Vagina (tissue), 2 donors: ENCODE measurements at regions not wholly inside any gene's neighbourhood (a gene's known extent, or its start where the extent isn't known, plus 50 kb on each side); places are given as distances from the start of the nearest gene placed in this dataset.

Experiments
- DNase-seq, 2 donors: peaks; one replicate each; pipeline ENCODE4 v3.0.0-alpha.2; 2017; ENCODE audit errors: extremely low spot score in 2 of 2
- H3K27ac ChIP-seq: fragments of 200-600 bp; sonication (generic); one replicate; pipeline ENCODE4 v1.5.1; 2019
- H3K27me3 ChIP-seq: fragments of 200-600 bp; sonication (generic); one replicate; pipeline ENCODE4 v1.5.1; 2019
- H3K36me3 ChIP-seq, 2 donors: fragments of 200-600 bp; sonication (generic); one replicate each; pipeline ENCODE4 v1.5.1; 2017 to 2019
- H3K4me1 ChIP-seq: fragments of 200-600 bp; sonication (generic); one replicate; pipeline ENCODE4 v1.5.1; 2019
- H3K4me3 ChIP-seq, 2 donors: fragments of 200-600 bp; sonication (generic); 1 replicate in 1 of 2; 2 replicates in 1 of 2; pipeline ENCODE4 v1.5.1; 2016 to 2019
- H3K9me3 ChIP-seq: fragments of 200-600 bp; sonication (generic); one replicate; pipeline ENCODE4 v1.5.1; 2019
- POLR2A ChIP-seq, 2 donors: fragments of 450-650 bp; IDR thresholded peaks; one replicate each; pipeline ENCODE4 v1.6.1; 2017; ENCODE audit warnings: antibody characterized with exemption in 2 of 2, mild to moderate bottlenecking in 2 of 2, moderate library complexity in 2 of 2
- POLR2AphosphoS5 ChIP-seq, 2 donors: sonication (generic); formaldehyde crosslinking; IDR thresholded peaks; one replicate each; pipeline ENCODE4 v1.9.0; 2017; ENCODE audit warnings: antibody characterized with exemption in 2 of 2, mild to moderate bottlenecking in 2 of 2, low read depth in 1 of 2; ENCODE audit not compliant: insufficient read depth in 1 of 2
- intact Hi-C: fragments of 100-400 bp; cut with DNase I; formaldehyde crosslinking; loops from one replicate; pipeline ENCODE4 v1.15.1; 2023
- TF ChIP-seq, protein P1 (sequence below), 3 experiments: fragments of 450-650 bp in 2 of 3; fragments of 200-600 bp in 1 of 3; sonication (generic) in 1 of 3; IDR thresholded peaks; one replicate each; pipeline ENCODE4 v1.5.1; 2017 to 2019; ENCODE audit warnings: antibody characterized with exemption in 3 of 3, mild to moderate bottlenecking in 2 of 3, moderate library complexity in 2 of 3

DNA sequence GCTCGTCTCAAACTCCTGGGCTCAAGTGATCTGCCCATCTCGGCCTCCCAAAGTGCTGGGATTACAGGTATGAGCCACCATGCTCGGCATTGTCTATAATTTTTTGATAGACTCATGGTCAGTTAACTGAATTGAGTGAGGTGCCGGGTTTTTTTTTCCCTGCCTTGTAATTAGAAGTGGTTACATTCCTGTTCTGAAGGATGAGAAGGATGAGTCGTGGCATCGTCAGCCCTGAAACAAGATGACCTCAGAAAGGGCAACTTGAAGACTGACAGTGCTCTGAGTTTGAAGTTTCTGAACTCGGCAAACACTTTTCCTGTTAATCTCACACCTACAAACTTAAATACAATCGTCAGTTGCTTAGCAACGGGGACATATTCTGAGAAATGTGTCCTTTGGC lies 158.7 kb upstream of the PDE10A start:
- DNase-seq: no peak
- no peaks in the 10 kb centered on the region for H3K36me3 ChIP-seq
- H3K4me1 ChIP-seq: no peaks in the 10 kb centered on the region
- no peaks in the 10 kb centered on the region for H3K9me3 ChIP-seq
- no peaks in the 10 kb centered on the region for H3K27me3 ChIP-seq
- H3K27ac ChIP-seq: no peak overlapping the region
- intact Hi-C loops: no loop called here
- H3K4me3 ChIP-seq: no peak overlapping the region
- TF ChIP-seq, protein P1, sequence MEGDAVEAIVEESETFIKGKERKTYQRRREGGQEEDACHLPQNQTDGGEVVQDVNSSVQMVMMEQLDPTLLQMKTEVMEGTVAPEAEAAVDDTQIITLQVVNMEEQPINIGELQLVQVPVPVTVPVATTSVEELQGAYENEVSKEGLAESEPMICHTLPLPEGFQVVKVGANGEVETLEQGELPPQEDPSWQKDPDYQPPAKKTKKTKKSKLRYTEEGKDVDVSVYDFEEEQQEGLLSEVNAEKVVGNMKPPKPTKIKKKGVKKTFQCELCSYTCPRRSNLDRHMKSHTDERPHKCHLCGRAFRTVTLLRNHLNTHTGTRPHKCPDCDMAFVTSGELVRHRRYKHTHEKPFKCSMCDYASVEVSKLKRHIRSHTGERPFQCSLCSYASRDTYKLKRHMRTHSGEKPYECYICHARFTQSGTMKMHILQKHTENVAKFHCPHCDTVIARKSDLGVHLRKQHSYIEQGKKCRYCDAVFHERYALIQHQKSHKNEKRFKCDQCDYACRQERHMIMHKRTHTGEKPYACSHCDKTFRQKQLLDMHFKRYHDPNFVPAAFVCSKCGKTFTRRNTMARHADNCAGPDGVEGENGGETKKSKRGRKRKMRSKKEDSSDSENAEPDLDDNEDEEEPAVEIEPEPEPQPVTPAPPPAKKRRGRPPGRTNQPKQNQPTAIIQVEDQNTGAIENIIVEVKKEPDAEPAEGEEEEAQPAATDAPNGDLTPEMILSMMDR (IDR thresholded peaks at IDR 0.05): no peak
- no peak for TF ChIP-seq POLR2AphosphoS5 (IDR thresholded peaks at IDR 0.05; ENCODE audit: insufficient read depth in 1 of 2, low read depth in 1 of 2)
- no peak for TF ChIP-seq POLR2A (IDR thresholded peaks at IDR 0.05)

DNA sequence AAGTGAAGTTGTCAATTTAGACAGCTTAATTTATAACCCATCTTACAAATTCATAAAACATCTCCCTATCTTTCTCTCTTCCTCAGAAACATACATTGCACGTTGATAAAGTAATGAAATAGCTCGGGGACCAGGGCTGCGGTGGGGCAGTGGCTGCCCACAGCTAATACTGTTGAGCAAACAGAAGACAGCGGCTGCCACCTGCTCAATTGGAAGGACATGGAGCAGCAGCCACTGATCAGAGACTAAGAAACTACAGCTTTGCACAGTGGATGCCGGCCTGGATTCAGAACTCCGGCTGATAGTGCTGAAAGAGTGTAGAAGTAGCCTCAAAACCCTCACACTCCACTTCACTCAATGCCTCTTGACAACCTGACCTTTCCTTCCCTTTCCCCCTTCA lies 157.9 kb upstream of the PDE10A start:
- TF ChIP-seq POLR2A (IDR thresholded peaks at IDR 0.05): no peak
- TF ChIP-seq, protein P1 (IDR thresholded peaks at IDR 0.05): no peak
- TF ChIP-seq POLR2AphosphoS5 (IDR thresholded peaks at IDR 0.05; ENCODE audit: insufficient read depth in 1 of 2, low read depth in 1 of 2): no peak
- no peak overlapping the region for H3K4me3 ChIP-seq
- no peaks in the 10 kb centered on the region for H3K4me1 ChIP-seq
- no peak overlapping the region for H3K27ac ChIP-seq
- no peaks in the 10 kb centered on the region for H3K9me3 ChIP-seq
- H3K36me3 ChIP-seq: no peaks in the 10 kb centered on the region
- DNase-seq: no peak
- H3K27me3 ChIP-seq: no peaks in the 10 kb centered on the region
- intact Hi-C loops: no loop called here

- no peak for DNase-seq
- no peaks in the 10 kb centered on the region for H3K36me3 ChIP-seq
- no peaks in the 10 kb centered on the region for H3K4me1 ChIP-seq
- H3K4me3 ChIP-seq: no peak overlapping the region
- no peaks in the 10 kb centered on the region for H3K9me3 ChIP-seq
- H3K27me3 ChIP-seq: no peaks in the 10 kb centered on the region
- H3K27ac ChIP-seq: no peak overlapping the region
- intact Hi-C loops: no loop called here
- no peak for TF ChIP-seq POLR2A (IDR thresholded peaks at IDR 0.05)
- no peak for TF ChIP-seq POLR2AphosphoS5 (IDR thresholded peaks at IDR 0.05; ENCODE audit: insufficient read depth in 1 of 2, low read depth in 1 of 2)
- TF ChIP-seq, protein P1 (IDR thresholded peaks at IDR 0.05): no peak
These were observed 157.4 kb upstream of the PDE10A start for GRCh38 chr6:165820407-165820806.

- intact Hi-C loops: no loop called here
- Histone ChIP-seq H3K27ac (no peak overlapping the region), H3K4me3 (no peak overlapping the region), H3K9me3 (no peaks in the 10 kb centered on the region), H3K27me3 (no peaks in the 10 kb centered on the region), H3K36me3 (no peaks in the 10 kb centered on the region), H3K4me1 (no peaks in the 10 kb centered on the region)
- DNase-seq: no peak
- TF ChIP-seq, protein P1 (IDR thresholded peaks at IDR 0.05): no peak
- TF ChIP-seq POLR2AphosphoS5 (IDR thresholded peaks at IDR 0.05; ENCODE audit: insufficient read depth in 1 of 2, low read depth in 1 of 2) (no peak), POLR2A (IDR thresholded peaks at IDR 0.05) (no peak)
These were observed 156.4 kb upstream of the PDE10A start for GRCh38 chr6:165819394-165819793.

DNA sequence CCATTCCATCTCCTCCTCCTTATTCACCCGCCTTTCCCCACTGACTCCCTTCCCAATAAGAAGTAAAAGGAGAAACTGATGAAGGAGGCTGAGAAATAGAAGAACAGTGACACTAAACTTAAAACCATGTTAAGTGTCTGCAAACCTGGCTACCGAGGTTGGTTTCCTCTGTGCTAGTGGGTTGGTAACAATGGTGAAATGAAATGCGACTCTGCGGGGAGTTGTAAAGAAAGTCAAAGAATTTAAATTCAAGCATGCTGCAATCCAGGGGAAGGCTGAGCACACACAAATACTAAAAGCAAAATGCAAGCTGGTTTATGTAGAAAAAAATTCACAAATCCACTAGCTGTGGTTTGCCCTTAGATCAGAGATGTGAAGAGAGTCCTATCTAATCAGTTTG lies 155.2 kb upstream of the PDE10A start:
- no peak overlapping the region for H3K4me3 ChIP-seq
- no peak for DNase-seq
- TF ChIP-seq, protein P1 (IDR thresholded peaks at IDR 0.05): no peak
- TF ChIP-seq POLR2A (IDR thresholded peaks at IDR 0.05) (no peak), POLR2AphosphoS5 (IDR thresholded peaks at IDR 0.05; ENCODE audit: insufficient read depth in 1 of 2, low read depth in 1 of 2) (no peak)
- no peaks in the 10 kb centered on the region for H3K27me3 ChIP-seq
- no peak overlapping the region for H3K27ac ChIP-seq
- H3K9me3 ChIP-seq: no peaks in the 10 kb centered on the region
- intact Hi-C loops: no loop called here
- H3K4me1 ChIP-seq: no peaks in the 10 kb centered on the region
- no peaks in the 10 kb centered on the region for H3K36me3 ChIP-seq
